HepG2 (cell line): ENCODE measurements at regions not wholly inside any gene's neighbourhood (a gene's known extent, or its start where the extent isn't known, plus 50 kb on each side); places are given as distances from the start of the nearest gene placed in this dataset.
A peak's percentile ranks its signal among the peaks of the same experiment; 100 is the strongest.

ENCODE experiments used
- ATF7 ChIP-seq, 2 experiments: fragments of 450-650 bp in 1 of 2; sonication (generic) in 1 of 2; formaldehyde crosslinking in 1 of 2; IDR thresholded peaks; 2 replicates each; pipeline versions ENCODE4 v1.4.0 to v1.6.1; 2016 to 2020; ENCODE audit warnings: antibody characterized with exemption in 1 of 2, mild to moderate bottlenecking in 1 of 2, missing genetic modification reagents in 1 of 2
- CEBPB ChIP-seq: IDR thresholded peaks from 2 replicates; pipeline ENCODE4 v1.6.1; 2011; ENCODE audit warnings: low read depth, low read length, improper control_type of control experiment, borderline replicate concordance
- KIAA2018 ChIP-seq: sonication (generic); formaldehyde crosslinking; IDR thresholded peaks from 2 replicates; pipeline ENCODE4 v1.5.0; 2020; ENCODE audit warnings: mild to moderate bottlenecking, missing genetic modification reagents, borderline replicate concordance
- NPAS2 ChIP-seq: sonication (generic); formaldehyde crosslinking; IDR thresholded peaks from 2 replicates; pipeline ENCODE4 v1.8.0; 2022; ENCODE audit warnings: mild to moderate bottlenecking, missing genetic modification reagents, borderline replicate concordance
- NR2F1 ChIP-seq, 2 experiments: fragments of 450-650 bp in 1 of 2; formaldehyde crosslinking in 1 of 2; IDR thresholded peaks; 2 replicates each; pipeline versions ENCODE4 v1.5.0 to v1.6.1; 2016 to 2020; ENCODE audit warnings: mild to moderate bottlenecking in 1 of 2, missing compliant biosample characterization in 1 of 2, missing genetic modification reagents in 1 of 2, moderate library complexity in 1 of 2
- SMAD9 ChIP-seq: sonication (generic); formaldehyde crosslinking; IDR thresholded peaks from 2 replicates; pipeline ENCODE4 v1.5.1; 2020; ENCODE audit warnings: mild to moderate bottlenecking, missing genetic modification reagents
- THYN1 ChIP-seq: sonication (generic); formaldehyde crosslinking; IDR thresholded peaks from 2 replicates; pipeline ENCODE4 v1.8.1; 2023; ENCODE audit warnings: low read depth, mild to moderate bottlenecking, moderate library complexity, missing genetic modification reagents, borderline replicate concordance
- ZNF136 ChIP-seq: sonication (generic); formaldehyde crosslinking; IDR thresholded peaks from 2 replicates; pipeline ENCODE4 v1.8.1; 2022; ENCODE audit warnings: low read depth, mild to moderate bottlenecking, moderate library complexity, missing genetic modification reagents
- ZNF143 ChIP-seq: sonication (generic); formaldehyde crosslinking; IDR thresholded peaks from 2 replicates; pipeline ENCODE4 v1.4.0; 2020; ENCODE audit warnings: missing genetic modification reagents
- ZNF367 ChIP-seq: sonication (generic); formaldehyde crosslinking; IDR thresholded peaks from 2 replicates; pipeline ENCODE4 v1.4.0; 2020; ENCODE audit warnings: missing genetic modification reagents, borderline replicate concordance
- ZNF383 ChIP-seq: sonication (generic); formaldehyde crosslinking; IDR thresholded peaks from 2 replicates; pipeline ENCODE4 v1.4.0; 2020; ENCODE audit warnings: missing genetic modification reagents, mild to moderate bottlenecking, borderline replicate concordance
- ZNF687 ChIP-seq: sonication (generic); formaldehyde crosslinking; IDR thresholded peaks from 2 replicates; pipeline ENCODE4 v1.5.1; 2020; ENCODE audit warnings: mild to moderate bottlenecking, missing genetic modification reagents, moderate library complexity
- TF ChIP-seq, protein P1 (sequence below): sonication (generic); formaldehyde crosslinking; IDR thresholded peaks from 2 replicates; pipeline ENCODE4 v1.8.1; 2023; ENCODE audit warnings: mild to moderate bottlenecking, inconsistent platforms, moderate library complexity, missing genetic modification reagents, borderline replicate concordance

GRCh38 chr12:46483572-46484395, 111.2 kb upstream of the SLC38A2 start (continued):
- TF ChIP-seq ZNF687, result no peak
- no peak for TF ChIP-seq THYN1 (CRISPR knock-in tag)
- TF ChIP-seq ZNF367, result no peak
- peak; percentile 74 to 80; a peak in 3 of 4 replicates for TF ChIP-seq NR2F1 (CRISPR knock-in tag; IDR thresholded peaks at IDR 0.05)
- peak; percentile 58; the same call in 1 of the 2 replicates for TF ChIP-seq CEBPB
- no peak for TF ChIP-seq ATF7 (IDR thresholded peaks at IDR 0.05)
- no peak; the same call in 1 of the 2 replicates for TF ChIP-seq ATF7 (CRISPR knock-in tag; IDR thresholded peaks at IDR 0.05)
- no peak for TF ChIP-seq ZNF383 (CRISPR knock-in tag)
- no peak for TF ChIP-seq ZNF143 (CRISPR knock-in tag)
- TF ChIP-seq KIAA2018 (CRISPR knock-in tag), result no peak
- no peak for TF ChIP-seq NPAS2 (CRISPR knock-in tag)
- TF ChIP-seq ZNF136 (CRISPR knock-in tag), result no peak
- TF ChIP-seq SMAD9 (CRISPR knock-in tag), result no peak
- TF ChIP-seq, protein P1, sequence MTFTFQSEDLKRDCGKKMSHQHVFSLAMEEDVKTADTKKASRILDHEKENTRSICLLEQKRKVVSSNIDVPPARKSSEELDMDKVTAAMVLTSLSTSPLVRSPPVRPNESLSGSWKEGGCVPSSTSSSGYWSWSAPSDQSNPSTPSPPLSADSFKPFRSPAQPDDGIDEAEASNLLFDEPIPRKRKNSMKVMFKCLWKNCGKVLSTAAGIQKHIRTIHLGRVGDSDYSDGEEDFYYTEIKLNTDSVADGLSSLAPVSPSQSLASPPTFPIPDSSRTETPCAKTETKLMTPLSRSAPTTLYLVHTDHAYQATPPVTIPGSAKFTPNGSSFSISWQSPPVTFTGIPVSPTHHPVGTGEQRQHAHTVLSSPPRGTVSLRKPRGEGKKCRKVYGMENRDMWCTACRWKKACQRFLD (CRISPR knock-in tag), result no peak
